GM21390 (cell line): ENCODE measurements at regions not wholly inside any gene's neighbourhood (a gene's known extent, or its start where the extent isn't known, plus 50 kb on each side); places are given as distances from the start of the nearest gene placed in this dataset.

Experiments
- ATAC-seq: cut with Tn5 transposase; IDR thresholded peaks from one replicate; pipeline ENCODE4 v1.9.1; 2021; ENCODE audit not compliant: unreplicated experiment

DNA sequence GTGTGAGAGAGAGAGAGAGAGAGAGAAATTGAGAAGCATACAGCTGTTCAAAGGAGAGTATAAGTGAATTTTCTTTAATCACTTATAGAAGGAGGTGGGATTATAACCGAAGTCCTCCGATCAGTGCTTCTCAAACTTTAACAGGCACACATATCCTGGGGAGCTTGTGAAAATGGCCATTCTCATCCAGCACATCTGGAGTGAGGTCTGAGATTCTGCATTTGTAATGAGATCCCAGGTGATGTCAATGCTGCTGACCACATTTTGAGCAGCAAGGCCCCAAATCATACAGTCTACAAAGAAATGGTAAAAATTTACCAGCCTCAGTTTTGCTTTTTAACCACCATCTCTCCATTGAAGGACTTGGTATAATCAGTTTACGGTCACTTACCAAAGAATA is 219.0 kb downstream of the PTEN start:
- peak; percentile 30 for ATAC-seq

DNA sequence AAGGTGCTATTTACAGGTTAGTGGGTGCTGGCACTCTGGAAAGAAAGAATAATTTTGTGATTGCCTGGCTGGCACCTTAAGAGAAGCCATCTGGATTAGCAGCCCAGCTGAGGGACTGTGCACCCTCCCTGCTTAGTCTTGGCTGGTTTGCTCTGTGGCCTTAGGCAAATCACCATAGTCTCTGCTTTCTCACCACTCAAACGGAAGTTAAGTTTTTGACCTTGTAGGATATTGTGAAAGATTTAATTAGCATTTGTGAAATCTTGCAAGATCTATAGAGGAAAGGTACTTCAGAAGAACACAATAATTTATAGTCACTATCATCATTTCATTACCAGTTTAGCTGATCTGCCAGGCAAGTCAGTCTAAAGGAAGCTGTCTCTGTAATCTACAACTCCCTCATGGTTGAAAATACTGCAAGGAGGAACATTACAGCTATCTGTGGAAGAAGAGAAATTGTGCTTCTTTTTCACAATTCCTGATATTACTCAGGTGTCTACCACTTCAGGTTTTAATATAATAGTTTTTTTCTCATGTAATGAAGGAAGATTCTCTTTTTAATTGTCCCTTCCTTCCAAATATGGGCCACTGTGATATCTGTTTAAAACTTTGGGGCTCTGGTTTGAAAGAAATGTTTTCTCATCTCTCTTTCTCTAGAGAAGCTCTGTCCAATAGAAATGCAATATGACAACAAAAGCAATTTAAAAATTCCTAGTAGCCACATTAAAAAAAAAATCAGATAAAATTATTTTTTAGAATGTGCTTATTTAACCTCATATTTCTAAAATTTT is 219.6 kb downstream of the PTEN start:
- ATAC-seq, result peak; percentile 84

DNA sequence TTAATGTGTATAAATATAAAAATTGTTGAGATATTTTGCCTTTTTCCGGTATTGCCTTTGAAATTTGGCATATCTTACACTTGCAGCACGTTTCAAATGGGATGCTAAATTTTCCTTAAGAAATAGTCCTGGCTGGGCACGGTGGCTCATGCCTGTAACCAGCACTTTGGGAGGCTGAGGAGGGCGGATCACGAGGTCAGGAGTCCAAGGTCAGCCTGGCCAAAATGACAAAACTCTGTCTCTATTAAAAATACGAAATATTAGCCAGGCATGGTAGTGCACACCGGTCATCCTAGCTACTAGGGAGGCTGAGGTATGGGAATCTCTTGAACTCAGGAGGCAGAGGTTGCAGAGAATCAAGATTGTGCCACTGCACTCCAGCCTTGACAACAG is 220.2 kb downstream of the PTEN start:
- ATAC-seq, result no peak

DNA sequence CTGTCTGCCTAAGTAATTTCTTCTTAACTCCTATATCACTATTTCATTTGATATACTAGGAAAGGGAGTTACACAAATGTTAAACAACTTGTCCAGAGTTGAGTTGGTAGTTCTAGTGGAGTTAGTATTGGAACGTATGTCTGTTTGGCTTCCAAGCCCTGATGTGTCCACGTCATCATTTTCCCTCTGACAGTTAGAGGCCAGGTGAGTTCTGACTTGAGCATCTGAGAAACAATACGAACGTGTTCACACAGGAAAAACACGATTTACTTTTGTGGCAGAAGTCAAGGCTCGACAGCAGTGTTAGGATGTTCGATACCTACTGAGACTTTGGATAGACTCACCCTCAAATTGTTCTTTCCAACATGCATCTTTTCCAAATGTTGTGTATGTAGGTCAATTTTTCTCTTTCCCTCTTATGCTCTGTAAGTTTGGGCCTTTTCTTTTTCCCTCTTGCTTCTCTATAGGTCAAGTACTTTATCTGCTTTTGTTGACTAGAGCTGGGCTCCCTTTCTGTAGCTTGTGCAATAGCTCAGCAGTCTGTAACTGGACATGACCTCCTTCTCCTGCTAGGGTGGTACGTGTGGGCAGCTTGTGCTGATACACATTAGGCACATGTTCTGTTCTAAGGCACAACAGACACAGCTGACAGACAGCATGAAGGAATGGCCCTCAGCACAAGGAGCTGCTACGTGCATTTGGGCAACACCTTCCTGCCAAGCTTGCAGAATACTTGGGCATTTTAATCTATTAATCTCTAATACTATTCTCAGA is 222.9 kb downstream of the PTEN start:
- no peak for ATAC-seq

DNA sequence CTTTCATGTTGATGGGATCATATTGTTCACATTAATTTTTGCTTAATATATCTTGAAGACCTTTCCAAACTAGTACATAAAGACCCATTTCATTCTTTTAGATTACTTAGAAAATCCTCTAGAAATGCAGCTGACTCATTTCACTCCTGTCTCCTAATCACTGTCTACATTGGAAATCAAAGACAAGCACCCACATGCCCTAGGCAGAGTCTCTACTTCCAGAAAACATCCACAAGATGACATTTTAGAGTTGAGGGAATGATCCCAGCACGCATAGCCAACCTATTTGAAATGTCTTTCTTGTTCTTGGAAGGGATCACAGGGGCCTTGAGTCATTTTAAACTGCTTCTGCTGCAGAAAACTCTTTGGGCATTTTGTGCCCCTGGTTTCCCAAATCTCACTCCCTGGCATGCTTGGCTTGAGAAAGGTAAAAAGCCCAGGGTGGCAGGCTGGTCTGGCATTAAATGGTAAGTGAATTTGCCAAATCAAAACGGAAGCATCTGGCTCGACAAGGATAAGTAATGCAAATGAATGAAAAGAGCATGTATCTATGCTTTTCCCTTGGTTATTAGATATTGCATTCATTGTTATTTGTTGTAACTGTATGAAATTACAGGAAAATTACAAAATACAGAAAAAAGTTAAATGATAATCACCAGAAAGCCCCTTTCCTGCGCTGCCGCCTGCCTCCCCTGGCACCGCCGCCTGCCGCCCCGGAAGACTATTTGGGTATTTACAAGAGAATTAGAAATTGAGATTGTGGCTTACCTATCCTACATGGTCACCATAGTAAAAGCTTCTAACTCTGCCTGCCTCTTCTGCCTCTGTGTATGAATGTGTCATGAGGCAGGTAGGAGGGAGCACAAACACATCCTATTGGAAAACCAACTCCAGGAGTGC is 225.3 kb downstream of the PTEN start:
- ATAC-seq, result no peak

DNA sequence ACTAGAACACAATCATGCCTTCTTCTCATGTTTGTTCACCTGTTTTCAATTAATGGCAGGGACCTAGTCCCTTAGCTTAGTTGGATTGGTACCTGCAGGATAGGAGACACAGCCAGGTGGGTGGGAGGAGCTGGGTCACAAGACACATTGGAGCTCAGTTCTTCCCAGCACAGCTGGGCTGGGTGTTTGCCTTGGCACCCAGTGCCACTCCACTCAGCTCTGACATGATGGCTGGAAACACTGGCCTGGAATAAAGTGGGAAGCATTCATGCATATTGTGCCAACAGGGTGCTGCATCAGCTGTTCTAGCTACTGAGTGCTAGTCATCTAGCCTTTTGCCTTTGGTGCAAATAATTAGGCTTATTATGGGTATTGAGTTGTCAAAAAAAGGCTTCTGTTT is 226.1 kb downstream of the PTEN start:
- no peak for ATAC-seq

DNA sequence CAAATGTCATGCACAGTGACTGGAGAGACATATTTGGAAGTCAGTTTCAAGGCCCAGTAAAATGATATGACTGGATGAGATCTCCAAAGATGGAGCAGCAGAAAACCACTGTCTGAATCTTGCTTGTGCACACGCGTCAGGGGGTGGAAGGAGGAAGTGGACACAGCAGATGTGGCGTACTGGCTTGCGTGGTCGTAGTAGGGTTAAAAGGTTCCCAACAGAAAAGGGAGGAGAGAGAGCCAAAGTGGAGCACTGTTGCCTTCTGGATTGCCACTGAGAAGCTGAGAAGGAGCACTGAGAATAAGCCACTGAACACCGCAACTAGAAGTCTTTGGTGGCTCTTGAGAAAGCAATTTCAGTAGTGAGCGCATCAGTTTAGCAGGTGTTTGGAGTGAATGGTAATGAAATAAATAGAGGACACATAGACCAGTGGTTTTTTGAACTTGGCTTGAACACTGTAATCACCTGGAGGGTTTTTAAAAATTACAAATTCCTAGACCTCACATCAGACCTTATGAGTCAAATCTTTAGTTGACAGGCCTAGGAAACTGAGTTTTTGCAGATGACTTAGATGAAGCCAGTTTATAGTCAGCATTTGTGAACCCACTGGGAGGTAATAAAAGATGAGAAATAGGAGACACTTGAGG is 227.3 kb downstream of the PTEN start:
- ATAC-seq, result no peak

DNA sequence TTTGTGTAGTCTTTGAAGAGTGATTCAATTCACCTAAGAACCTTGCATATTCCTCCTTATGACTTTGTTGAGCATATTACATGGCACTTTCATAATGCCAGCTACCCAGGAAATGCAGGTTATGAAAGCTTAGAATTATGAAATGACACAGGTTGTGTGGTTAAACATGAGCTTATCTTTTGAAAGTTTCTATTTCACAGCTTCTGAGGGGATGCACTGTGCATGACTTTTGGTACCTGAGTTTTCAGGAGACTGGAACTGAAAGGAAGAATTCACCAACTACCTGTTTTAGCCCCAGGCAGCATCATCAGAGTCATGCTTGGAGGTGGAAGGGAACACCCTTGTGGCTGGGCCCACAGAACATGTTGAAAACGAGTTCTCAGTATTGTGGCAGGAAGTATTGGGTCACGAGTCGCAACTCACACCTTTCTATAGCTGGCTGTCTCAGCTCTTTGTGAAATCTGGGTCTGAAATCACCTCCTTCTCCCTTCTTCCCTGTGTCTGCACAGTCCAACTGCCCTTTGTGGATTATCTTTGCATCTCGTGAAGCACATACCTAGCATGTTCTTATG is 228.2 kb downstream of the PTEN start:
- ATAC-seq, result peak; percentile 88

DNA sequence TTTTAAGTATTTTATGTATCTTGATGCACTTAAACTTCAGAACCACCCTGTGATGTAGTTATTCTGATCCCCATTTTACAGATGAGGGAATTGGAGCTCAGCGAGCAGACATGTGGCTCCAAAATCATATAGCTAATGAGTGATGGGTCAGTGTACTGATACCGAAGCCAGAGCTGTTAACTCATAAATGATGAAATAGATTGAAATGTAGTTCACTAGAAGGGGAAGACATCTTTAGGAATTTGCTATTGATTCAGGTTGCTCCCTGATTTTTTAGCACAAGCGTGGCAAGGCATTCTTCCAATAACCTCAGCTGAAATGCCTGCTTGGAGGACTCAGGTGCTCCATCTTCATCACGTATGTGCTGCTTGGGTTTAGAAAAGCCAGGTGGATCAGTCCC is 228.8 kb downstream of the PTEN start:
- no peak for ATAC-seq

DNA sequence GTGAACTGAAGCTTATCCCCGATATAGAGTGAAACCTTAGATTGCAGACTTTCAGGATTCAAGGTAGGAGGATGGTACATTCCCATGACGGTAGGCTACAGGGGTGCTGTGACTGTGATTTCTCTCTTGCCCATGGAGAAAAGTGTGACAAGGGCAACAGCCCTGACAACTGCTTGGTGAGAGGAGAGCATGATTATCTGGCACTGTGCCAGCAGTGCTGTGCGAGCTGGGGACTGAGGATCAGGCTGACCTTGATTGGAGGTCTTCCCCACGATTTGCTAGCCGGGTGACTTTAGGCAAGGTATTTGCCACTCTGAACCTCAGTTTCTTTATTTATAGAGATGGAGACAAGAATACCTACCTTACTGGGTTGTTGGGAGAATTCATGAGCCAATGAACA is 229.5 kb downstream of the PTEN start:
- no peak for ATAC-seq

DNA sequence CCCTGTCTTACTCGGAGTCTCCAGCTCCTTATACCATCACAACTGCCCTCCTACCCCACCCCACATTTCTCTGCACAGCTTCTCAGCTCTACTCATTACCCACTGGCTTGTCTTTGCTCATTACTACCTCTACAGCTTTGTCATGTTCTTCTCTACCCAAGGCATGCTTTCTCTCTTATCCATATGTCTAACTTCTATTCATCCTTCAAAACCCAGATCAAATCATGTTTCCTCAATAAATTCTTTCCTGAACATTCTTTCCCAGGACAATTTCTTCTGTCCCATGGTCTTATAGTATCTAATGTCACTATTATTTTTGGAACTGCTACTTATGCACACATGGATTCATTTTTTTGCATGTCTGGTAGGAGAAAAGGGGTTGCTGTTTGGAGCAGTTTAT is 231.4 kb downstream of the PTEN start:
- no peak for ATAC-seq

DNA sequence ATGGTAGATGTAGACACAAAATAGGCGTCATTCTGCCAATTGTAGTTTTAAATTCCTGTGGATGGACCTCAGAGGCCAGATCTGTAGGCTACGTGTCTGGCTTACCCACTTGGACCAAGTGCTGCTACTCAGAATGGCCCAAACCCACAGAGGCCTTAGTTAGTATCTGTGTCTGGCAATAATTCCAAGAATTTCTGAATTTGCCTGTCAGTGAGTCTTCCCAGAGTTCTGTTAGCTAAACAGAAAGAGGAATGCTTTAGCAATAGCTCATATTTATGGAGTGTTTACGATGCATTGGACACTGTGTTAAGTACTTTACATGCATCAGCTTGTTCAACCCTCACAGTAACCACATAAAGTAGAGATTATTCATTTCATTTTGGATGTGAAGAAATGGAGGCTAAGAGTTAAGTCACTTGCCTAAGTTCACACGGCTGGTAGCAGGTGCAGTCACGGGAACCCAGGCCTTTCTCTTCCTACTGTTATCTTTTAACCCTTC is 231.8 kb downstream of the PTEN start:
- ATAC-seq, result no peak

DNA sequence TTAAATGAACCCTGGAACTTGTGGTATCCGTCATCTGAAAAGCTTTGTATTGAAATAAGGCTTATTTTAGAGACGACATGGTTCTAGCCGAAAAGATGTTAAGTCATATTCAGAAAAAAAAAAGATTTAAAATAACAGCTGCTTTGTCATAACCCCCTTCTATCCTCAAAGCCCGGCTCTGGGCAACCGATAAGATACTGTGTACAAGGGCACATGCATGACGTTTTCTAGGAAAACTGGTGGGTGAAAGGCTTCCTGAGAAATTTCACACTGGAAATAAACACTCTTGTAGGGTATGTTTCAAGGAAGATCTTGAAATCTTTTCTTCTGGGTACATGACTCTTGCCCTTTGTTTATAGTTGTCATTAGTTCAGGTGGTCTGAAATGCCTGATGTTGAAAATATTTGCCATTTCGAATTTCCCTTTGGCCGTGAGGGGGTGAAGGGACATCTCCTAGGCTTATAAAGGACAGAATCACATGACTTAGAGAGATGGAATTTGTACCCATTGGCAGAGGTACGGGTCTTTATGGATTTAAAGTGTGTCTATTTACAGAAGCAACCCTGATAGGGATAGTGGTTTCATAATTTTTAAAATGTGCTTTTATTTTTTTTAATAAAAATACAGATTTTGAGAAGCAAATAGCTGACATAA is 232.5 kb downstream of the PTEN start:
- no peak for ATAC-seq

DNA sequence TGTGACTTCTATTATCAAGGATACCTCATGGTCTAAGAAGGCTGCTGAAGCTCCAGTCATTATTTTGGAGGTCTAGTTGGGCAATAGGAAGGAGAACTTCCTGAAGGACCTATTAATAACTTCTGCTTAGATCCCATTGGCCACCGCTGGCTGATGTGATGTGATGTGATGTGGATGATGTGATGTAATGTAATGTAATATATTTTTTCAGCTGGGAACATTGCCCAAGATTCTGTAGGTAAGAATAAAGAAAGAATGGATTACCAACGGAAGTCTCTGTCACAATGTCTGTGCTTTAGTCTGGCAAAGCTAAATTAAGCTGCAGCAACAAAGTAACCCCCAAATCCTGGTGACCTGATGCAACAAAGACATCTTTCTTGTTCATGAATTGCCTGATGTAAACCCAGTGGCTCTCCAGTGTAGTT is 233.7 kb downstream of the PTEN start:
- no peak for ATAC-seq

DNA sequence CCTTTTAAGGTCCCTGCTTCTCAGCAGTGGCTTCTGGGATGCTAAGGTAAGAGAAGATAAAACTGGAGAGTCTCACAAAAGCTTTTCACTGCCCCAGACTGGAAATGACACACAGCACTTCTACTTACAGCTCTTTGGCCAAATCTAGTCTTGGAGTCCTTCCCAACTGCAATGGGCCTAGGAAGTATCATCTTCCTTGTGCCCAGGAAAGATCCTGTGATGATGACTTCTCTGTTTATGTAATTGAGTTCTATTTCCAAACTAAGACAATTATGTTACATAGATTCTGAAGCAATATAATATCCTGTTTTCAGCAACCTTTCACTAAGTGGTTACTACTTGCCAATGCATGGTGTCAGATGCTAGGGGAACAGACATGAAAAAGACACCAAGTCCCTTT is 234.1 kb downstream of the PTEN start:
- no peak for ATAC-seq

DNA sequence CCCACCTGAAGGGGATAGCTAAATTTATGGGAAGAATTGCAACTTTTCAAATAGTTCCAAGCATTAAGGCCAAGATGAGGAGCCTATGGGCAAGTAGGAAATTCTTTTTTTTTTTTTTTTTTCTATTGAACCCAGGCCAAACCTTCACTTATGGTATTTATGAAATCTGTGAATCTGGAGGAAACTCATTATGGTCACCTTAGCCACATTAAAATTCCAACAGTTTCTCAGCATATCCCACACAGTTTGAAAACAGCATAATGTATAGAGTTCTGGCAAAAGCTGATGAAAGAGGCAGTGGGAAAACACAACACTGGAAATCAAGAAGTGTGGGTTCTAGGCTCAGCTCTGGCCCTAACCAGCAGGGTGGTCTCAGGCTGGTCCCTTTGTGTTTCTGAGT is 236.9 kb downstream of the PTEN start:
- no peak for ATAC-seq

DNA sequence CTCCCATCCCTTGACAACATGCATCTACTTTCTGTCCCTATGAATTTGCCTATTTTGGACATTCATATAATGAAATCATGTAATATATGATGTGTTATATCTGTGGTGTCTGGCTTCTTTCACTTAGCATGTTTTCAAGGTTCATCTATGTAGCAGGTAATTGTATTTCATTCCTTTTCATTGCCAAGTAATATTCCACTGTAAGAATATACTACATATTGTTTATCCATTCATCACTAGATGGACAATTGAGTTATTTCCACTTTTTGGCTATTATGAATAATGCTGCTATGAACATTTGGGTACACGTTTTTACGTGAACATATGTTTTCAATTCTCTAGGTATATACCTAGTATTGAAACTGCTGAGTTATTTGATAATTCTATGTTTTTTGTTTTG is 238.2 kb downstream of the PTEN start:
- ATAC-seq, result no peak

DNA sequence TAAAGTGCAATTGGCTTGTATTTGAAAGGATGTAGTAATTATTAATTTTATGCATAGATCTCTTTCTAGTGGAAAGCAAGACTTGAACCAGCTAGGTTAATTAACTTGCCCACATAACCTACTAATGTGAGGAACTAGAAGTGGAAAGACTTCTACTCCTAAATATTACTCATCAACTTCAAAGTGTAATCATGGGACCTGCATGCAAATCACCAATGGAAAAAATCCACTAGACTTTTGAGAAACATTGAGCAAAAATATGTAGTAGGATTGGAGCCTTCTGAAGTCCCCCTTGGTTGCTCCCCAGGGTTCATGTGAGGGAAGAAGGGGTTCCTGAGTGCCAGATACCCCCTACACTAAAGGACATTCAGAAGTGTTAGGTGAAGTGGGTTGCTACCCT is 240.2 kb downstream of the PTEN start:
- ATAC-seq, result no peak

DNA sequence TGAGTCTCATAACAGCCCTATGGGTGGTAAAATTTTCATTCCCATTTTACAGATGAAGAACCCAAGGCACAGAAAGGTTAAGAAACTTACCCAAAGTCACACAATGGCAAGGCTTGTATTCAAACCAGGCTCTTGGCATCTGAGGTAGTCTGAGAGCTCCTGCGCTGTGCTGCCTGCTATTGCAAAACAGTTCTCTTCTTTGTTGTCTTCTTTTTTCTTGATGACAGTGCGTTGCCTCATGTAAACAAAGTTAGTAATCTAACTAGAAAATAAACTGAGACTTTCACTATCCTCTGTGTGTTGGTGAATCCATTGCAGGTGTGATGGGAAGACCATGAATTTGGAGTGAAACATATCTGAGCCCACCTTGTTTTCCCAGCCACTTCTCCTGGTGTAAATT is 240.8 kb downstream of the PTEN start:
- no peak for ATAC-seq

DNA sequence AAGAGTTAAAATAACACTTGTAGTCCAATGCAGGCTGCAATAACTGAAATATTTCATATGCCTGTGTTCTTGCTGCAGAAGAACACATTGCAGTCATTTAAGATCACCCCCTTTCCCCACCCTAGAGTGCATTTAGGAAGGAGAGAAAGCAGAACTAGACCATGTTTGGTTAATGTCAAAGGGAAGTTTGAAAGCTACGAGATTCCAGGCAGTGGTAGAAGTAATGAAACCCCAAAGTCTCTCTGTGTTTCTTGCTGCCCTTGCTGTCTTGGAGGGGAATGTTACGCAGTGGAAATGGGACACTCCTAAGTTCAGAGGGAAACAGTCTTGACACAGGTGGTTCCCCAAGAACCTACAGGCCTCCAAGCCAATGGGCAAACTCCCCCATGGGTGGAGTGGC is 242.9 kb downstream of the PTEN start:
- ATAC-seq, result no peak
